ENCODE measurements at regions not wholly inside any gene's neighbourhood (a gene's known extent, or its start where the extent isn't known, plus 50 kb on each side); places are given as distances from the start of the nearest gene placed in this dataset.

DNA sequence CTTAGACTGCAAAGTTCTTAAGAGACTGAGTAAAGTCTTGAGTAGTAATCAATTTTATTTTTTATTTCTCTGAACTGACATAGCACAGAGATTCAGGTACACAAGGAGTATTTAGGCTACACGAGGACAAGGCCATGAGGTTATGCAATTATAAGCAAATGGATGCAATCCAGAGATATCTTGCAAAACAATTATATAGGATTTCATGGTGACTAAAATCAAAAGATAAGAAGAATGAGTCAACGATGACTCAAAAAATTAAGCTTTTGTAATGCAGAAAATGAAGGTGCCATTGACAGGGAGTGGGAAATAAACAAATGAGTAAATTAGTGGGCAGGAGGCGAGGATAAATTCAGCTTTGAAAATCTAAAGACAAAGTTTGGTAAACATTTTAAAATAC, 66.7 kb upstream of the MYO3A start:
- TF ChIP-seq, protein P1, sequence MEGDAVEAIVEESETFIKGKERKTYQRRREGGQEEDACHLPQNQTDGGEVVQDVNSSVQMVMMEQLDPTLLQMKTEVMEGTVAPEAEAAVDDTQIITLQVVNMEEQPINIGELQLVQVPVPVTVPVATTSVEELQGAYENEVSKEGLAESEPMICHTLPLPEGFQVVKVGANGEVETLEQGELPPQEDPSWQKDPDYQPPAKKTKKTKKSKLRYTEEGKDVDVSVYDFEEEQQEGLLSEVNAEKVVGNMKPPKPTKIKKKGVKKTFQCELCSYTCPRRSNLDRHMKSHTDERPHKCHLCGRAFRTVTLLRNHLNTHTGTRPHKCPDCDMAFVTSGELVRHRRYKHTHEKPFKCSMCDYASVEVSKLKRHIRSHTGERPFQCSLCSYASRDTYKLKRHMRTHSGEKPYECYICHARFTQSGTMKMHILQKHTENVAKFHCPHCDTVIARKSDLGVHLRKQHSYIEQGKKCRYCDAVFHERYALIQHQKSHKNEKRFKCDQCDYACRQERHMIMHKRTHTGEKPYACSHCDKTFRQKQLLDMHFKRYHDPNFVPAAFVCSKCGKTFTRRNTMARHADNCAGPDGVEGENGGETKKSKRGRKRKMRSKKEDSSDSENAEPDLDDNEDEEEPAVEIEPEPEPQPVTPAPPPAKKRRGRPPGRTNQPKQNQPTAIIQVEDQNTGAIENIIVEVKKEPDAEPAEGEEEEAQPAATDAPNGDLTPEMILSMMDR (IDR thresholded peaks at IDR 0.05) = no peak
- TF ChIP-seq POLR2A (IDR thresholded peaks at IDR 0.05) (no peak), POLR2AphosphoS5 (IDR thresholded peaks at IDR 0.05; ENCODE audit: insufficient read depth in 1 of 2, low read depth in 1 of 2) (no peak)
